Left lung (tissue), 4 donors: ENCODE measurements at regions not wholly inside any gene's neighbourhood (a gene's known extent, or its start where the extent isn't known, plus 50 kb on each side); places are given as distances from the start of the nearest gene placed in this dataset.
A peak's percentile ranks its signal among the peaks of the same experiment; 100 is the strongest.

Source experiments
- ATAC-seq: fragments of 200-7000 bp; cut with Tn5 transposase; one replicate; pipeline ENCODE4 v1.9.1; 2020; ENCODE audit warnings: moderate library complexity
- DNase-seq, 4 donors: peaks; one replicate each; pipeline ENCODE4 v3.0.0-alpha.2; 2013 to 2020
- H3K27ac ChIP-seq, 2 donors: fragments of 200-600 bp; sonication (generic) in 1 of 2; one replicate each; pipeline versions ENCODE4 v1.5.0 to v1.8.0; 2020 to 2021
- H3K27me3 ChIP-seq, 2 donors: fragments of 200-600 bp; sonication (generic) in 1 of 2; one replicate each; pipeline versions ENCODE4 v1.5.0 to v1.8.0; 2020 to 2021
- H3K36me3 ChIP-seq, 2 donors: fragments of 200-600 bp; sonication (generic) in 1 of 2; one replicate each; pipeline versions ENCODE4 v1.5.0 to v1.8.0; 2020 to 2021
- H3K4me1 ChIP-seq, 2 donors: fragments of 200-600 bp; one replicate each; pipeline ENCODE4 v1.8.0; 2021
- H3K4me3 ChIP-seq, 2 donors: fragments of 200-600 bp; sonication (generic) in 1 of 2; one replicate each; pipeline versions ENCODE4 v1.5.0 to v1.8.0; 2020 to 2021; ENCODE audit warnings: mild to moderate bottlenecking in 1 of 2
- H3K9me3 ChIP-seq, 2 donors: fragments of 200-600 bp; sonication (generic) in 1 of 2; one replicate each; pipeline versions ENCODE4 v1.5.0 to v1.8.0; 2020 to 2021
- intact Hi-C, 2 donors: fragments of 100-400 bp; cut with DNase I; formaldehyde crosslinking; loops; one replicate each; pipeline versions ENCODE4 v1.11.2 to v1.14.2; 2022
- TF ChIP-seq, protein P1 (sequence below), 2 donors: fragments of 200-600 bp; sonication (generic) in 1 of 2; IDR thresholded peaks; one replicate each; pipeline versions ENCODE4 v1.5.0 to v1.8.0; 2021; ENCODE audit warnings: antibody characterized with exemption in 2 of 2
- donor health status: DM: no; HTN: yes; CAD: no.
- donor health status: DM: no; HTN: no; CAD: no.

DNA sequence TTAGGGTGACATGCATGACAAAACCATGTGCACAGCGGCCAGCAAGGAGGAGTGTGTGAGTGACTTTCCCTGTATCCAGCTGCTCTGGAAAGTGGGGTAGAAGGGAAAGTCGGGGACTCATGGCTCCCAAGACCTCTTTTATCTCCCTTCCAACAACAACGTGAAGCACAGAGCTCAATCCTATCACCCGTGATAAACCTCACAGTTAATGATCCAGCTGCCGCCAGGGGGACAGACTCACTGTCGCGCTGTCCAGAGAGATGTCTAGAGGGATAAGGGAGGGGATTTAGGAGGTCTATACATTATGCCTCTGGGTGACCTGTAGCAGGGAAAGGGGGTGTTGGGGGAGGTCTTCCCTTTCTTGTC, 84.0 kb upstream of the SMNDC1 start:
- Histone ChIP-seq H3K27ac (no peak overlapping the region), H3K4me1 (peaks cover 7 to 32% of the 10 kb centered on the region in 2 donors), H3K9me3 (no peaks in the 10 kb centered on the region), H3K27me3 (no peaks in the 10 kb centered on the region), H3K36me3 (no peaks in the 10 kb centered on the region), H3K4me3 (no peak overlapping the region)
- TF ChIP-seq, protein P1, sequence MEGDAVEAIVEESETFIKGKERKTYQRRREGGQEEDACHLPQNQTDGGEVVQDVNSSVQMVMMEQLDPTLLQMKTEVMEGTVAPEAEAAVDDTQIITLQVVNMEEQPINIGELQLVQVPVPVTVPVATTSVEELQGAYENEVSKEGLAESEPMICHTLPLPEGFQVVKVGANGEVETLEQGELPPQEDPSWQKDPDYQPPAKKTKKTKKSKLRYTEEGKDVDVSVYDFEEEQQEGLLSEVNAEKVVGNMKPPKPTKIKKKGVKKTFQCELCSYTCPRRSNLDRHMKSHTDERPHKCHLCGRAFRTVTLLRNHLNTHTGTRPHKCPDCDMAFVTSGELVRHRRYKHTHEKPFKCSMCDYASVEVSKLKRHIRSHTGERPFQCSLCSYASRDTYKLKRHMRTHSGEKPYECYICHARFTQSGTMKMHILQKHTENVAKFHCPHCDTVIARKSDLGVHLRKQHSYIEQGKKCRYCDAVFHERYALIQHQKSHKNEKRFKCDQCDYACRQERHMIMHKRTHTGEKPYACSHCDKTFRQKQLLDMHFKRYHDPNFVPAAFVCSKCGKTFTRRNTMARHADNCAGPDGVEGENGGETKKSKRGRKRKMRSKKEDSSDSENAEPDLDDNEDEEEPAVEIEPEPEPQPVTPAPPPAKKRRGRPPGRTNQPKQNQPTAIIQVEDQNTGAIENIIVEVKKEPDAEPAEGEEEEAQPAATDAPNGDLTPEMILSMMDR (IDR thresholded peaks at IDR 0.05), result no peak
- intact Hi-C loops, result no loop called here
- DNase-seq (no peak), ATAC-seq (no peak)

DNA sequence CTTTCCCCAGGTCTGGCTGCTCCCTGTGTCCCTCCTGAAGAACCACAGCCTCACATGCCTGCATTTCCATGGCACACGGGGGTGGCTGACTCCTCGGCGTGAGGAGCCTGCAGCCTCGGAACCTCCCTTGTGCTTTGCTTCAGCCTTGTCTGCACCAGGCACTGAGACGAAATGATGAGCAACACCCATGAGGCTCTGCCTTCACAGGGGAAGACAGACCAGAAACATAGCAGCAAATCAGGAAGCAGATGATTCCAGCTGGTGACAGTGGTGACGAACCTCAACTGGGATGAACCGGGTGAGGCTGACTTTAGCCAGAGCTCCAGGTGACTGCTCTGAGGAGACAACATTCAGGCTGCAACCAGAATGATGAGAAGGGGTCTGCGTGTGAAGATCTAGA, 84.5 kb upstream of the SMNDC1 start:
- no peak for DNase-seq
- intact Hi-C loops, result no loop called here
- no peak for ATAC-seq
- Histone ChIP-seq H3K9me3 (no peaks in the 10 kb centered on the region), H3K27ac (no peak overlapping the region), H3K4me3 (no peak overlapping the region), H3K27me3 (no peaks in the 10 kb centered on the region), H3K36me3 (no peaks in the 10 kb centered on the region), H3K4me1 (peaks cover 7 to 32% of the 10 kb centered on the region in 2 donors)
- TF ChIP-seq, protein P1 (IDR thresholded peaks at IDR 0.05), result no peak

DNA sequence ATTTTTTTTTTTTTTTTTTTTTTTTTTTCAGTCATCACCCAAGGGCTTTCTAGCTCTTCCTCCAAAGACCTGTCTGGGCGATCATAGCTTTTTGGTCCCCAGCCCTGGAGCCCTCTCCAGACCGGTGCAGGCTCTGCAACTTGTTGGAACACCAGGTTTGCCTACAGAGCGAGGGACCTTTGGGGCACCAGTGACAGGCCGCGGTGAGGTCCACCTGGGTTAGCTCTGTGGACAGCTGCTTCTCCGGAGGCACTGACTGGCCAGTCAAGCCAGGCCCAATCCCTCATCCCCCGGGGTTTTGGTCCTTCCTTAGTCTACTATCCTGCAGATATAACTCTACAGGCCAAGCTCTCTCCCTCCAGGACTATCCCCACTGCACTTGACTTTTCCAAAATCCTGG, 86.8 kb upstream of the SMNDC1 start:
- no peaks in the 10 kb centered on the region for H3K9me3 ChIP-seq
- intact Hi-C loops, result no loop called here
- H3K27me3 ChIP-seq, result no peaks in the 10 kb centered on the region
- H3K27ac ChIP-seq, result no peak overlapping the region
- no peak for ATAC-seq
- no peaks in the 10 kb centered on the region for H3K36me3 ChIP-seq
- no peak for DNase-seq
- TF ChIP-seq, protein P1 (IDR thresholded peaks at IDR 0.05), result no peak
- peaks cover 7 to 38% of the 10 kb centered on the region in 2 donors for H3K4me1 ChIP-seq
- H3K4me3 ChIP-seq, result no peak overlapping the region

DNA sequence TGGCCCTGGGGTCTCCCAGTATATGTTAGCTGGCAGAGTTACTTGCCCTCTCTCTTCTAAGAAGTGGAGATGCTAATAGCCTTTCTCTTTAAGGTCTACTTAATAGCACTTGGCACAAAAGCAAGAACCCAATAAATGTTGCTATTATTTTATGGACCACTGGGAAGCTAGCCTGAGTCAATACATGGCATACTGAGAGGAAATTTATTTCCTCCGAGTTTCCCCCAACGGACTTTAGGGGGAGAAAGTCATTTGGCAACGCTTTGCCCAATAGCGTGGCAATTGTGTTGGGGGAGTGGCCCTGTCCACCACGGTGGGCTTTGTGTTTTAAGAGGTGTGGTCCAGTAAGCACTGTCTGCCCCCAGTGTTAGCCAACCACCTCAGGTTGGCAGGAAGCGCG, 87.4 kb upstream of the SMNDC1 start:
- Histone ChIP-seq H3K27me3 (no peaks in the 10 kb centered on the region), H3K4me1 (peaks cover 7 to 38% of the 10 kb centered on the region in 2 donors), H3K9me3 (no peaks in the 10 kb centered on the region), H3K36me3 (no peaks in the 10 kb centered on the region), H3K4me3 (no peak overlapping the region), H3K27ac (no peak overlapping the region)
- TF ChIP-seq, protein P1 (IDR thresholded peaks at IDR 0.05), result no peak
- DNase-seq (no peak), ATAC-seq (no peak)
- intact Hi-C loops, result no loop called here

DNA sequence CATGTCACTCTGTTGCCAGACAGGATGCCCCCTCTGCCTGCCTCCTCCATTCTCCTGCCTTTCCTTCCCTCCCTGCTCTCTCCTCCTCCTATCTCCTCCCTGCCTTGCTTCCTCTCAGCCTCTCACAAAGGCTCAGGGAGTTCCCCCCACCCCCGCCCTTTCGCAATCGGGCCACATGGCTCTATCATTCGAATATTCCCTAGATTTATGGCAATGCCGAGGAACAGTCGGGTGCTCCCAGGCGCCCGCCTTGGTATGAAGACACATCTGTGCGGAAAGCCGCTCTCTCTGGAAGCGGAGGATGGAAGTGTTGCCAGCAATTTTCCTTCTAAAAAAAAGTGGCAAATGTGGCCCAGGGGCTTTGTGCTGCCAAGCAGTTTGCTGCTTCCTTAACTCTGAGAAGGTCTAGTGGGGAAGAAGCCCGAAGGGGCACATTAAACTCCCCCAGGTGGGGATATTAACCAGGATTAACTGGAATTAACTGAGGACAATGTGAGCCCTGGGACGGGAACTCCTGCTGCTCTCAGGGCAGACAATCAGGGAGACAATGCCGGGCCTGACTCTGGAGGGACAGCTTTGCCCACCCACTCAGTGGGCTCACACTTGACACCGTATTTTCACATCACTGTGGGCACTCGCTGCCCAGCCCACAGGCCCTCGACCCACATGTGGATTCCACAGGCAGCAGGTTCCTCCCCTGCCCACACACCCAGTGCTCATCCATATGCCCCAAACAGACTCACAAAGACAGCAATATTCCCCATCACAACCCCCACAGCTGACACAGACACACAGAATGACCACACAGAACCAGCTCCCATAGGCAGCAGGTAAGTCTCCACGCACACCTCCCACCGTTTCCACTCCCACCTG, 88.4 kb upstream of the SMNDC1 start:
- Histone ChIP-seq H3K9me3 (no peaks in the 10 kb centered on the region), H3K4me1 (peaks cover 7 to 37% of the 10 kb centered on the region in 2 donors), H3K27ac (peak overlapping the region in 1 of 2 donors; percentile 37), H3K27me3 (no peaks in the 10 kb centered on the region), H3K4me3 (no peak overlapping the region), H3K36me3 (no peaks in the 10 kb centered on the region)
- DNase-seq (peak in 1 of 4 donors; percentile 54), ATAC-seq (peak; percentile 43)
- intact Hi-C loops, result no loop called here
- TF ChIP-seq, protein P1 (IDR thresholded peaks at IDR 0.05), result no peak
